ENCODE measurements at regions not wholly inside any gene's neighbourhood (a gene's known extent, or its start where the extent isn't known, plus 50 kb on each side); places are given as distances from the start of the nearest gene placed in this dataset.

DNA sequence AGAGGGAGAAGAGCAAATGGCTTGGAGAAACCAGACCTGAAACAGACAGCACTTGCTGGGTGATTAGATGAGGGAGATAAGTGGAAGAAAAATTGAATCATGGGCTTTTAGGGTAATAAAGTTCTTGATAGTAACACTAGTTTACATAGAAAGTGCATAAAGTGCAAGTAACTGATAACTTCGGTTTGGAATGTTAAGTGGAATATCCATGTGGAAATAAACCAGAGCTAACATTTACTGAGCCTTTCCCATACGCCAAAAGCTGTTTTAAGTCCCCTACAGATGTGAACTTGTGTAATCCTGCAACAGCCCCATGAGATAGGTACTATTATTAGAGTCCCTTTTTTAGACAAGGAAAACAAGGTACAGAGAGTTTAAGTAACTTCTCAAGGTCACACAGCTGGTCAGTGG is 77.1 kb upstream of the NUDT4 start:
- TF ChIP-seq POLR2AphosphoS5 (IDR thresholded peaks at IDR 0.05), result no peak
- no peak for TF ChIP-seq POLR2A (IDR thresholded peaks at IDR 0.05)
- TF ChIP-seq CTCF (IDR thresholded peaks at IDR 0.05 in 8 of 11, conservative IDR thresholded peaks at IDR 0.05 in 3 of 11), result no peak

All from spleen (tissue), 7 donors.